CD4-positive, alpha-beta T cell (primary cell): ENCODE measurements at regions not wholly inside any gene's neighbourhood (a gene's known extent, or its start where the extent isn't known, plus 50 kb on each side); places are given as distances from the start of the nearest gene placed in this dataset.

Experiments
- ATAC-seq: fragments of 200-7000 bp; cut with Tn5 transposase; one replicate; pipeline ENCODE4 v1.10.0; 2022; ENCODE audit warnings: mild to moderate bottlenecking; ENCODE audit not compliant: poor library complexity
- CTCF ChIA-PET: fragments of 350-600 bp; sonication (Branson Sonifier 250); formaldehyde crosslinking; loops from one replicate; lab custom pipeline; 2021; ENCODE audit warnings: antibody characterized with exemption, inconsistent platforms; lab: Charles Lee
- POLR2A ChIA-PET: fragments of 350-600 bp; sonication (Branson Sonifier 250); formaldehyde crosslinking; loops from one replicate; lab custom pipeline; 2021; ENCODE audit warnings: antibody characterized with exemption, inconsistent platforms; lab: Charles Lee
- DNase-seq, 14 experiments: peaks; one replicate each; pipeline ENCODE4 v3.0.0-alpha.2; 2013 to 2020; ENCODE audit warnings: mixed read lengths in 2 of 14
- H3K27ac ChIP-seq, 2 donors: one replicate each; pipeline versions ENCODE4 v1.5.1 to v1.7.0; 2013; ENCODE audit warnings: low read length in 2 of 2, low read depth in 1 of 2, mild to moderate bottlenecking in 1 of 2
- H3K27me3 ChIP-seq, 2 experiments: 1 replicate in 1 of 2; 2 replicates in 1 of 2; pipeline versions ENCODE4 v1.6.1 to v1.7.0; 2013; ENCODE audit warnings: low read length in 2 of 2, control low read depth in 1 of 2, mild to moderate bottlenecking in 1 of 2, moderate library complexity in 1 of 2; ENCODE audit not compliant: insufficient read depth in 2 of 2, control insufficient read depth in 1 of 2
- H3K36me3 ChIP-seq: one replicate; pipeline ENCODE4 v1.6.1; 2013; ENCODE audit warnings: low read length, control low read depth; ENCODE audit not compliant: insufficient read depth
- H3K4me1 ChIP-seq: one replicate; pipeline ENCODE4 v1.6.1; 2013; ENCODE audit warnings: low read length, control low read depth; ENCODE audit not compliant: insufficient read depth
- H3K4me3 ChIP-seq: one replicate; pipeline ENCODE4 v1.5.1; 2013; ENCODE audit warnings: mild to moderate bottlenecking, low read length, moderate library complexity
- H3K9me3 ChIP-seq, 2 experiments: 1 replicate in 1 of 2; 2 replicates in 1 of 2; pipeline versions ENCODE4 v1.6.1 to v1.7.0; 2013; ENCODE audit warnings: low read length in 2 of 2, mild to moderate bottlenecking in 2 of 2, control low read depth in 1 of 2, moderate library complexity in 1 of 2; ENCODE audit not compliant: control insufficient read depth in 1 of 2, insufficient read depth in 1 of 2
- H3K27ac Mint-ChIP-seq: one replicate; pipeline ENCODE4 v1.8.0; 2020; ENCODE audit warnings: mixed read lengths
- H3K27me3 Mint-ChIP-seq: one replicate; pipeline ENCODE4 v1.8.0; 2021; ENCODE audit warnings: mixed read lengths
- H3K36me3 Mint-ChIP-seq: one replicate; pipeline ENCODE4 v1.8.0; 2021; ENCODE audit warnings: low read depth, mixed read lengths
- H3K4me1 Mint-ChIP-seq: one replicate; pipeline ENCODE4 v1.8.0; 2021; ENCODE audit warnings: low read depth, mixed read lengths
- H3K4me3 Mint-ChIP-seq: one replicate; pipeline ENCODE4 v1.8.0; 2020; ENCODE audit warnings: mild to moderate bottlenecking, mixed read lengths
- H3K9me3 Mint-ChIP-seq: one replicate; pipeline ENCODE4 v1.8.0; 2020; ENCODE audit warnings: mixed read lengths
- CTCF ChIP-seq: fragments of 200-600 bp; IDR thresholded peaks from one replicate; pipeline ENCODE4 v1.8.0; 2022; ENCODE audit warnings: antibody characterized with exemption, mild to moderate bottlenecking
- intact Hi-C, 2 experiments: fragments of 100-400 bp; cut with DNase I in 1 of 2; cut with micrococcal nuclease in 1 of 2; formaldehyde crosslinking; loops; one replicate each; pipeline versions ENCODE4 v1.15.1 to v1.9.0; 2023 to 2025; cut with DNase I, micrococcal nuclease

DNA sequence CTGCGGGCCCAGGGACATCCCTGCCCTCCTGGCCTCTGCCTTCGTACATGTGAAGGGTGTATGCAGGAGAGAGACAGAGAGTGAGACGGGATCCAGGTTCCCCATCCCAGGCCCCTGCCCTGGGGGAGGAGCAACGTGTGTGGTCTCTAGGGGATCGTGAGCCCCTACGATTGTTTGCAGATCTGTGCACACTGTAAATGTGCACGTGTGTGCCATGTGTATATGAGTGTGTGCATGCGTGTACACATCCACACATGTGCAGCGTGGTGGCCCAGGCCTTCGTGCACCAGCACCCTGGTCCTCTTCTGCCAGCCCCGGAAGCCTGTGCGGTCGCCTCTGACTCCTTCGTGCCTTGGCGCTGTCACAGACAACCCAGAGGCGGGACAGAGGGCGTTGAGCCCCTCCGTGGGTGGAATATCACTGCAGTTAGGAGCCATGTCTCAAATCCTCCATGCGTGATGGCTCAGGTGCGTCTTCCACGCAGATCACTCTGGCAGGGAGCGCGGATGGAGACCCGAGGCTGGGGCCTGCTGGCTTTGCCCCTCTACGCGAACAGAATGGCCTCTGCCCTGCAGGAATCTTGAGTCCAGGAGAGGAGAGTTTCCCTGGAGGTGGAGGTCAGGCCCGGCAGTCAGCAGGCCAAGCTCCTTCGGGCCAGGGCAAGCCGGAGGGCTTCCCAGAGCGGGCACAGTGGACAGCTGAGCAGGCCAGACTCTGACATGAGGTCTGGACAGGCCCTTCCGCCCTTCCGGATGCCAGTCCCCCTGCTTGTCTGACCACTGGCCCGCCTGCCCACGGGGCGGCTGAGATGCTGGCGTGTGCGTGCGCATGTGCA, 97.5 kb downstream of the UNCX start:
- DNase-seq (no peak), ATAC-seq (no peak)
- ChIA-PET POLR2A (no interaction called here), CTCF (no interaction called here)
- H3K27ac Mint-ChIP-seq = no peak overlapping the region
- peaks cover 21% of the 10 kb centered on the region for H3K27me3 Mint-ChIP-seq
- Histone ChIP-seq H3K4me3 (no peak overlapping the region), H3K4me1 (no peaks in the 10 kb centered on the region), H3K27me3 (peaks cover 11 to 15% of the 10 kb centered on the region in 2 experiments), H3K27ac (no peak overlapping the region), H3K9me3 (peaks cover 0 to 34% of the 10 kb centered on the region in 2 experiments), H3K36me3 (no peaks in the 10 kb centered on the region)
- intact Hi-C loops = no loop called here
- no peaks in the 10 kb centered on the region for H3K4me1 Mint-ChIP-seq
- no peaks in the 10 kb centered on the region for H3K36me3 Mint-ChIP-seq
- no peaks in the 10 kb centered on the region for H3K9me3 Mint-ChIP-seq
- TF ChIP-seq CTCF = no peak
- no peak overlapping the region for H3K4me3 Mint-ChIP-seq

DNA sequence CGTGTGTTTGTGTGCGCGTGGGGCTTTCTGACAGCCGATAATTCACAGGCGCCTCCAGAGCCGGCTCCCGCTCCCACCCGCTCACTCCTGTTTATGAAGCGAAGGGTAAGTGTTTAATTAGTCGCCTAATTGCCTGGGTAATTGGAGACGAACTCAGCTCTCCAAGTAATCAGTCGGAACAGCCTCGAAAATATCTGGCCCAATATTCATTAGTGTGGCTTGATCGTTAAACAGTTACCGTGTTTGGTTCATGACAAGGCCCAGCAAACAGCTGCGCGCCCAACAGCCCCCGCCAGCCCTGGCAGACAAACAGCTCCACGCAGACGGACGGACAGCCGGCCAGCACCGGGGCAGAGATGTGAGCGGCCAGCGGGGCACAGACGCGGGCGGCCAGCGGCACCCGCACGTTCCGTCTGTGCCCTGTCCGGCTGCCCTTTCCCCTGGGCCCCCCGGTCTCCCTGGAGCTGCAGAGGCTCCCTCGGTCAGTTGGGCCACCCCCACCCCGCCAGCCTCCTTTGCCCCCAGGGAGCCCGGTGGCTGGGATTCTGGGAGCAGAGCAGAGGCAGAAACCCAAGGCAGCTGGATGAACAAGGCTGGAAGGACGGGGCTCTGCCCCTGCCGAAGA, 98.2 kb downstream of the UNCX start:
- no peaks in the 10 kb centered on the region for H3K4me1 Mint-ChIP-seq
- Histone ChIP-seq H3K9me3 (peaks cover under 1 to 34% of the 10 kb centered on the region in 2 experiments), H3K27ac (no peak overlapping the region), H3K27me3 (peaks cover 12 to 15% of the 10 kb centered on the region in 2 experiments), H3K36me3 (no peaks in the 10 kb centered on the region), H3K4me1 (no peaks in the 10 kb centered on the region), H3K4me3 (no peak overlapping the region)
- H3K36me3 Mint-ChIP-seq = no peaks in the 10 kb centered on the region
- intact Hi-C loops = no loop called here
- peaks cover 24% of the 10 kb centered on the region for H3K27me3 Mint-ChIP-seq
- POLR2A ChIA-PET = no interaction called here
- H3K4me3 Mint-ChIP-seq = no peak overlapping the region
- H3K27ac Mint-ChIP-seq = no peak overlapping the region
- TF ChIP-seq CTCF = no peak
- DNase-seq (no peak), ATAC-seq (no peak)
- H3K9me3 Mint-ChIP-seq = no peaks in the 10 kb centered on the region
- CTCF ChIA-PET = no interaction called here

GRCh38 chr7:1331561-1332467, 99.1 kb downstream of the UNCX start:
- no peaks in the 10 kb centered on the region for H3K36me3 Mint-ChIP-seq
- no peaks in the 10 kb centered on the region for H3K36me3 ChIP-seq
- ATAC-seq (no peak), DNase-seq (no peak)
- H3K27me3 Mint-ChIP-seq = peaks cover 25% of the 10 kb centered on the region
- H3K27me3 ChIP-seq = peaks cover 12 to 15% of the 10 kb centered on the region in 2 experiments
- H3K4me3 Mint-ChIP-seq = no peak overlapping the region
- ChIA-PET POLR2A (no interaction called here), CTCF (no interaction called here)
- H3K27ac ChIP-seq = no peak overlapping the region
- H3K9me3 Mint-ChIP-seq = peaks cover 2% of the 10 kb centered on the region
- no peak overlapping the region for H3K27ac Mint-ChIP-seq
- H3K4me3 ChIP-seq = no peak overlapping the region
- no peaks in the 10 kb centered on the region for H3K4me1 Mint-ChIP-seq
- H3K4me1 ChIP-seq = no peaks in the 10 kb centered on the region
- TF ChIP-seq CTCF = no peak
- intact Hi-C loops = no loop called here
- peaks cover 10 to 39% of the 10 kb centered on the region in 2 experiments for H3K9me3 ChIP-seq
